HG02981 (cell line): ENCODE measurements at regions not wholly inside any gene's neighbourhood (a gene's known extent, or its start where the extent isn't known, plus 50 kb on each side); places are given as distances from the start of the nearest gene placed in this dataset.

ENCODE experiments used
- ATAC-seq: cut with Tn5 transposase; IDR thresholded peaks from one replicate; pipeline ENCODE4 v1.9.1; 2021; ENCODE audit warnings: mild to moderate bottlenecking, moderate library complexity; ENCODE audit not compliant: unreplicated experiment

GRCh38 chr9:87084407-87084806 is 137.1 kb upstream of the GAS1 start:
- no peak for ATAC-seq

- no peak for ATAC-seq
These were observed 137.8 kb upstream of the GAS1 start for GRCh38 chr9:87085073-87085472.

GRCh38 chr9:87085521-87085920 is 138.2 kb upstream of the GAS1 start:
- no peak for ATAC-seq

- no peak for ATAC-seq
These were observed 139.0 kb upstream of the GAS1 start for GRCh38 chr9:87086221-87086818.

GRCh38 chr9:87087197-87087596 is 139.9 kb upstream of the GAS1 start:
- no peak for ATAC-seq

GRCh38 chr9:87088192-87088591 is 140.9 kb upstream of the GAS1 start:
- no peak for ATAC-seq

GRCh38 chr9:87088621-87089365 is 141.5 kb upstream of the GAS1 start:
- ATAC-seq = no peak

GRCh38 chr9:87089506-87089905 is 142.2 kb upstream of the GAS1 start:
- no peak for ATAC-seq

- ATAC-seq = no peak
These were observed 142.6 kb upstream of the GAS1 start for GRCh38 chr9:87089929-87090328.

- ATAC-seq = no peak
These were observed 146.5 kb upstream of the GAS1 start for GRCh38 chr9:87093777-87094176.

- ATAC-seq = no peak
These were observed 148.6 kb upstream of the GAS1 start for GRCh38 chr9:87095951-87096350.

GRCh38 chr9:87096506-87096905 is 149.2 kb upstream of the GAS1 start:
- ATAC-seq = no peak

GRCh38 chr9:87097238-87097637 is 149.9 kb upstream of the GAS1 start:
- ATAC-seq = no peak

GRCh38 chr9:87099407-87099806 is 152.1 kb upstream of the GAS1 start:
- ATAC-seq = no peak

GRCh38 chr9:87100001-87100400 is 152.7 kb upstream of the GAS1 start:
- ATAC-seq = no peak

GRCh38 chr9:87102126-87102525 is 154.8 kb upstream of the GAS1 start:
- no peak for ATAC-seq

GRCh38 chr9:87107072-87107471 is 159.8 kb upstream of the GAS1 start:
- ATAC-seq = no peak

GRCh38 chr9:87108661-87109060 is 161.4 kb upstream of the GAS1 start:
- ATAC-seq = no peak

- ATAC-seq = no peak
These were observed 161.9 kb upstream of the GAS1 start for GRCh38 chr9:87109231-87109631.

- no peak for ATAC-seq
These were observed 162.5 kb upstream of the GAS1 start for GRCh38 chr9:87109851-87110250.

- ATAC-seq = no peak
These were observed 163.7 kb upstream of the GAS1 start for GRCh38 chr9:87111010-87111409.

- no peak for ATAC-seq
These were observed 165.3 kb upstream of the GAS1 start for GRCh38 chr9:87112656-87113055.

- ATAC-seq = no peak
These were observed 166.6 kb upstream of the GAS1 start for GRCh38 chr9:87113874-87114273.
